Vagina (tissue), 2 donors: ENCODE measurements at regions not wholly inside any gene's neighbourhood (a gene's known extent, or its start where the extent isn't known, plus 50 kb on each side); places are given as distances from the start of the nearest gene placed in this dataset.

Experiments
- POLR2A ChIP-seq, 2 donors: fragments of 450-650 bp; IDR thresholded peaks; one replicate each; pipeline ENCODE4 v1.6.1; 2017; ENCODE audit warnings: antibody characterized with exemption in 2 of 2, mild to moderate bottlenecking in 2 of 2, moderate library complexity in 2 of 2
- TF ChIP-seq, protein P1 (sequence below), 3 experiments: fragments of 450-650 bp in 2 of 3; fragments of 200-600 bp in 1 of 3; sonication (generic) in 1 of 3; IDR thresholded peaks; one replicate each; pipeline ENCODE4 v1.5.1; 2017 to 2019; ENCODE audit warnings: antibody characterized with exemption in 3 of 3, mild to moderate bottlenecking in 2 of 3, moderate library complexity in 2 of 3

DNA sequence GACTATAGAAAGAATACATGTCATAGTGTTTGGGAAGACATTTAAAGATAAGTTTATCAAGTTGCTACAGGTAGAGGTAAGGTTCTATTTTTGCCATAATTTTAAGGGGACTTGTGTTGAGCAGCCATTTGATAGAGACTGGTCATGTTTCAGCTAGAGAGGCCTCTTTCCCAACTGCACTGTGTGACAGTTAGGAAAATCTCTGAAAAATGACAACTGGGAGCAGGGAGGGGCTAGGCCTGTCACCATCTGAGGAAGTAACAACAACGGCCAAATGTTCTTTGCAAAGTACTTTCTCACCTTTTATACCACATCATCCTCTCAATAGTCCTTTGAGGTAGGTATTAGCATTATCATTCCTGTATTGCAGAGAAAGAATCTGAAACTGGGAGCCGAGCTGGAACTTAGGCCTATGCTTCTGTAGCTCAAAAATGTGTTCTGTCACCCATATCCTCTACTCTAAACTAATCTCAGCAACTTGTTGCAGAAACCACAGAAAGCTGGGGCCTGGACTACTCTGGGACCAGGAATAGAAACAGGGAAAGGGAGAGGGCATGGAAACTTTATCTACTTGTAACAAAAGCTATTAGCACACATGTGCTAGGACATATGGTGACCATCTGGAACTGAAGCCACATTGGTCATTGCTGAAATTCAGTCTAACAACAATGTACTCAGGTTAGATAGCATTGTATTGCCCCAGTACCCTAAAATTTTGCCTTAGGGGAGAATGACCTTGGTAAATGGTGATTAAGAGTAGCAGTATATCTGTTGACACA lies 198.9 kb downstream of the MID1IP1 start:
- TF ChIP-seq, protein P1, sequence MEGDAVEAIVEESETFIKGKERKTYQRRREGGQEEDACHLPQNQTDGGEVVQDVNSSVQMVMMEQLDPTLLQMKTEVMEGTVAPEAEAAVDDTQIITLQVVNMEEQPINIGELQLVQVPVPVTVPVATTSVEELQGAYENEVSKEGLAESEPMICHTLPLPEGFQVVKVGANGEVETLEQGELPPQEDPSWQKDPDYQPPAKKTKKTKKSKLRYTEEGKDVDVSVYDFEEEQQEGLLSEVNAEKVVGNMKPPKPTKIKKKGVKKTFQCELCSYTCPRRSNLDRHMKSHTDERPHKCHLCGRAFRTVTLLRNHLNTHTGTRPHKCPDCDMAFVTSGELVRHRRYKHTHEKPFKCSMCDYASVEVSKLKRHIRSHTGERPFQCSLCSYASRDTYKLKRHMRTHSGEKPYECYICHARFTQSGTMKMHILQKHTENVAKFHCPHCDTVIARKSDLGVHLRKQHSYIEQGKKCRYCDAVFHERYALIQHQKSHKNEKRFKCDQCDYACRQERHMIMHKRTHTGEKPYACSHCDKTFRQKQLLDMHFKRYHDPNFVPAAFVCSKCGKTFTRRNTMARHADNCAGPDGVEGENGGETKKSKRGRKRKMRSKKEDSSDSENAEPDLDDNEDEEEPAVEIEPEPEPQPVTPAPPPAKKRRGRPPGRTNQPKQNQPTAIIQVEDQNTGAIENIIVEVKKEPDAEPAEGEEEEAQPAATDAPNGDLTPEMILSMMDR (IDR thresholded peaks at IDR 0.05), result no peak
- no peak for TF ChIP-seq POLR2A (IDR thresholded peaks at IDR 0.05)
